Endothelial cell of umbilical vein (primary cell): ENCODE measurements at regions not wholly inside any gene's neighbourhood (a gene's known extent, or its start where the extent isn't known, plus 50 kb on each side); places are given as distances from the start of the nearest gene placed in this dataset.

Experiments used
- CTCF ChIP-seq, 2 donors: IDR thresholded peaks; 1 replicate in 1 of 2; 2 replicates in 1 of 2; pipeline ENCODE4 v1.5.1; 2011; ENCODE audit warnings: low read length in 2 of 2, mild to moderate bottlenecking in 2 of 2, moderate library complexity in 2 of 2, control low read depth in 1 of 2, inconsistent platforms in 1 of 2, low read depth in 1 of 2; ENCODE audit not compliant: insufficient read depth in 1 of 2; ENCODE audit errors: extremely low read depth in 1 of 2
- EZH2 ChIP-seq: IDR thresholded peaks from 2 replicates; pipeline ENCODE4 v1.6.1; 2012; ENCODE audit warnings: borderline replicate concordance, low read depth, mild to moderate bottlenecking, moderate library complexity, low read length, inconsistent platforms; ENCODE audit not compliant: severe bottlenecking
- FOS ChIP-seq: IDR thresholded peaks from 2 replicates; pipeline ENCODE4 v1.6.1; 2011; ENCODE audit warnings: mild to moderate bottlenecking, low read length, moderate library complexity, borderline replicate concordance; ENCODE audit not compliant: insufficient read depth
- JUN ChIP-seq: IDR thresholded peaks from 2 replicates; pipeline ENCODE4 v1.6.1; 2011; ENCODE audit warnings: borderline replicate concordance, low read depth; ENCODE audit not compliant: insufficient read length, insufficient read depth
- MAX ChIP-seq: IDR thresholded peaks from 2 replicates; pipeline ENCODE4 v1.6.1; 2011; ENCODE audit not compliant: insufficient read depth, insufficient read length
- MYC ChIP-seq: IDR thresholded peaks from one replicate; pipeline ENCODE4 v1.6.1; 2011; ENCODE audit warnings: mild to moderate bottlenecking, low read depth, low read length
- POLR2A ChIP-seq: IDR thresholded peaks from 2 replicates; pipeline ENCODE4 v1.6.1; 2012; ENCODE audit warnings: low read depth, mild to moderate bottlenecking, control low read depth, low read length
- POLR2AphosphoS5 ChIP-seq: IDR thresholded peaks from 2 replicates; pipeline ENCODE4 v1.6.1; 2012; ENCODE audit warnings: low read depth, mild to moderate bottlenecking, control low read depth, low read length, moderate library complexity; ENCODE audit not compliant: insufficient read depth

GRCh38 chrX:791479-792034 lies 161.0 kb downstream of the SHOX start:
- TF ChIP-seq CTCF (IDR thresholded peaks at IDR 0.05; ENCODE audit: extremely low read depth in 1 of 2, insufficient read depth in 1 of 2, low read depth in 1 of 2, low read length in 2 of 2) (no peak), EZH2 (no peak), POLR2A (no peak), POLR2AphosphoS5 (no peak), MYC (no peak), JUN (no peak), MAX (no peak), FOS (no peak)
